Ishikawa (cell line): ENCODE measurements at regions not wholly inside any gene's neighbourhood (a gene's known extent, or its start where the extent isn't known, plus 50 kb on each side); places are given as distances from the start of the nearest gene placed in this dataset.

Source experiments
- CEBPB ChIP-seq: IDR thresholded peaks from 2 replicates; pipeline ENCODE4 v1.6.1; 2012
- CREB1 ChIP-seq: IDR thresholded peaks from 2 replicates; pipeline ENCODE4 v1.6.1; 2012; ENCODE audit warnings: low read depth
- EGR1 ChIP-seq: IDR thresholded peaks from 2 replicates; pipeline ENCODE4 v1.6.1; 2012
- EP300 ChIP-seq: IDR thresholded peaks from 2 replicates; pipeline ENCODE4 v1.6.1; 2012; ENCODE audit warnings: borderline replicate concordance
- FOXM1 ChIP-seq: IDR thresholded peaks from 2 replicates; pipeline ENCODE4 v1.6.1; 2012; ENCODE audit warnings: low read depth, borderline replicate concordance
- MAX ChIP-seq: IDR thresholded peaks from 2 replicates; pipeline ENCODE4 v1.6.1; 2012
- NFIC ChIP-seq: IDR thresholded peaks from 2 replicates; pipeline ENCODE4 v1.6.1; 2012
- RAD21 ChIP-seq: IDR thresholded peaks from 2 replicates; pipeline ENCODE4 v1.6.1; 2012; ENCODE audit warnings: low read depth
- REST ChIP-seq: IDR thresholded peaks from 2 replicates; pipeline ENCODE4 v1.6.1; 2012; ENCODE audit warnings: low read depth, mild to moderate bottlenecking
- TAF1 ChIP-seq: IDR thresholded peaks from 2 replicates; pipeline ENCODE4 v1.6.1; 2012; ENCODE audit warnings: low read depth, mild to moderate bottlenecking
- TCF12 ChIP-seq: IDR thresholded peaks from 2 replicates; pipeline ENCODE4 v1.6.1; 2012; ENCODE audit warnings: low read depth
- TEAD4 ChIP-seq: IDR thresholded peaks from 2 replicates; pipeline ENCODE4 v1.6.1; 2012
- USF1 ChIP-seq: IDR thresholded peaks from 2 replicates; pipeline ENCODE4 v1.6.1; 2012
- YY1 ChIP-seq: IDR thresholded peaks from 2 replicates; pipeline ENCODE4 v1.6.1; 2012; ENCODE audit warnings: low read depth
- ZBTB7A ChIP-seq: IDR thresholded peaks from 2 replicates; pipeline ENCODE4 v1.6.1; 2012; ENCODE audit warnings: low read depth

GRCh38 chr4:82057990-82058544 lies 315.7 kb downstream of the HNRNPD start:
- TF ChIP-seq CREB1 (no peak), MAX (no peak), EP300 (no peak), FOXM1 (no peak), CEBPB (no peak), TEAD4 (no peak), NFIC (no peak), YY1 (no peak), TCF12 (no peak), USF1 (no peak)

- TF ChIP-seq USF1 (no peak), YY1 (no peak), NFIC (no peak), RAD21 (no peak), REST (no peak), TCF12 (no peak), MAX (no peak), TEAD4 (no peak), CREB1 (no peak), FOXM1 (no peak), EP300 (no peak), EGR1 (no peak), ZBTB7A (no peak), CEBPB (no peak), TAF1 (no peak)
These were observed 318.6 kb downstream of the HNRNPD start for GRCh38 chr4:82055156-82055555.

GRCh38 chr4:82053396-82053795 lies 320.4 kb downstream of the HNRNPD start:
- TF ChIP-seq NFIC (no peak), TCF12 (no peak), RAD21 (no peak)

GRCh38 chr4:82050796-82051195 lies 323.0 kb downstream of the HNRNPD start:
- TF ChIP-seq ZBTB7A (no peak), EGR1 (no peak), TEAD4 (no peak), NFIC (no peak), REST (no peak), CREB1 (no peak), EP300 (no peak), USF1 (no peak), FOXM1 (no peak), MAX (no peak), YY1 (no peak), TCF12 (no peak), RAD21 (no peak), CEBPB (no peak), TAF1 (no peak)

- no peak for TF ChIP-seq MAX
- TF ChIP-seq ZBTB7A: no peak
- TF ChIP-seq NFIC: no peak
- TF ChIP-seq EGR1: no peak
- no peak for TF ChIP-seq USF1
- no peak for TF ChIP-seq EP300
- no peak for TF ChIP-seq FOXM1
- TF ChIP-seq YY1: no peak
- TF ChIP-seq TCF12: no peak
- no peak for TF ChIP-seq TEAD4
- TF ChIP-seq REST: no peak
- no peak for TF ChIP-seq CEBPB
- no peak for TF ChIP-seq CREB1
- TF ChIP-seq RAD21: no peak
- no peak for TF ChIP-seq TAF1
These were observed 324.5 kb downstream of the HNRNPD start for GRCh38 chr4:82049294-82049693.
